ENCODE measurements at regions not wholly inside any gene's neighbourhood (a gene's known extent, or its start where the extent isn't known, plus 50 kb on each side); places are given as distances from the start of the nearest gene placed in this dataset.

- Histone ChIP-seq H3K9me3 (ENCODE audit: insufficient read depth in 2 of 2, low read depth in 1 of 2, low read length in 1 of 2) (no peaks in the 10 kb centered on the region), H3K4me1 (replicated peaks in 1 of 4; ENCODE audit: control insufficient read depth in 3 of 4, insufficient read depth in 4 of 4, low read length in 3 of 4) (no peaks in the 10 kb centered on the region), H4K8ac (ENCODE audit: extremely low read depth, insufficient read depth, low read length) (no peak overlapping the region), H2BK12ac (ENCODE audit: low read depth, low read length) (no peak overlapping the region), H3K27me3 (replicated peaks in 1 of 4; ENCODE audit: control insufficient read depth in 3 of 4, extremely low read depth in 1 of 4, insufficient read depth in 3 of 4, low read length in 3 of 4) (no peaks in the 10 kb centered on the region), H3K79me1 (ENCODE audit: low read depth, low read length) (no peaks in the 10 kb centered on the region), H3K27ac (ENCODE audit: low read depth, low read length) (no peak overlapping the region), H2BK5ac (ENCODE audit: low read depth, low read length) (no peak overlapping the region), H2AFZ (ENCODE audit: low read length) (no peak overlapping the region), H3K36me3 (ENCODE audit: control insufficient read depth in 2 of 4, insufficient read depth in 4 of 4, low read length in 3 of 4) (no peaks in the 10 kb centered on the region), H3K56ac (replicated peaks; ENCODE audit: insufficient read length, low read depth, low read length) (no peak overlapping the region), H2BK120ac (replicated peaks; ENCODE audit: low read depth, low read length) (no peak overlapping the region), H2BK20ac (ENCODE audit: low read length) (no peak overlapping the region), H4K20me1 (replicated peaks in 1 of 2; ENCODE audit: control insufficient read depth in 1 of 2, insufficient read depth in 2 of 2, low read length in 2 of 2) (no peaks in the 10 kb centered on the region), H2BK15ac (ENCODE audit: low read length) (no peak overlapping the region), H3K23ac (ENCODE audit: insufficient read length) (no peak overlapping the region), H3K4ac (replicated peaks; ENCODE audit: insufficient read length, low read depth, low read length) (no peak overlapping the region), H2AK5ac (ENCODE audit: low read depth, low read length) (no peak overlapping the region), H3K4me3 (ENCODE audit: extremely low read depth in 1 of 4, insufficient read depth in 2 of 4, low read depth in 3 of 4, low read length in 4 of 4) (no peak overlapping the region), H3K23me2 (ENCODE audit: low read depth, low read length) (no peaks in the 10 kb centered on the region), H3K18ac (ENCODE audit: extremely low read depth, low read length) (no peak overlapping the region), H3K14ac (ENCODE audit: insufficient read length) (no peak overlapping the region), H3K79me2 (ENCODE audit: control insufficient read depth in 1 of 2, insufficient read depth in 2 of 2, low read length in 2 of 2) (no peaks in the 10 kb centered on the region), H3K9ac (replicated peaks in 1 of 4; ENCODE audit: extremely low read depth in 1 of 4, low read depth in 3 of 4, low read length in 3 of 4) (no peak overlapping the region), H4K91ac (replicated peaks; ENCODE audit: insufficient read length, low read length) (no peak overlapping the region), H4K5ac (ENCODE audit: insufficient read length, low read depth, low read length) (no peak overlapping the region), H3K4me2 (ENCODE audit: insufficient read depth in 1 of 2, low read depth in 2 of 2, low read length in 2 of 2) (no peak overlapping the region)
- ChIA-PET POLR2A (ENCODE audit: partially characterized antibody) (no interaction called here), CTCF (ENCODE audit: partially characterized antibody) (interaction anchor here (0.6 to 4.3 kb wide), 12 partner anchors 11 to 780 kb away, joined by 3 to 32 read pairs (median 5); no protein-coding TSS in a partner anchor)
- FAIRE-seq = no peak
- TF ChIP-seq RNF2 (IDR thresholded peaks at IDR 0.05; ENCODE audit: borderline replicate concordance, low read depth, low read length, missing control alignments, poor library complexity, severe bottlenecking) = no peak
- TF ChIP-seq SRF (IDR thresholded peaks at IDR 0.05; ENCODE audit: low read depth, low read length) = no peak
- TF ChIP-seq TAF1 (IDR thresholded peaks at IDR 0.05; ENCODE audit: low read depth, low read length) = no peak
- no peak for TF ChIP-seq MAFK (IDR thresholded peaks at IDR 0.05; ENCODE audit: low read depth, low read length)
- TF ChIP-seq EGR1 (IDR thresholded peaks at IDR 0.05; ENCODE audit: borderline replicate concordance, low read depth, low read length) = no peak
- no peak for TF ChIP-seq TBP (IDR thresholded peaks at IDR 0.05; ENCODE audit: low read depth, low read length)
- TF ChIP-seq BRCA1 (IDR thresholded peaks at IDR 0.05; ENCODE audit: low read depth, low read length) = no peak
- no peak for TF ChIP-seq NANOG (IDR thresholded peaks at IDR 0.05; ENCODE audit: insufficient read depth, low read depth, low read length, poor library complexity, severe bottlenecking)
- TF ChIP-seq, protein P1, sequence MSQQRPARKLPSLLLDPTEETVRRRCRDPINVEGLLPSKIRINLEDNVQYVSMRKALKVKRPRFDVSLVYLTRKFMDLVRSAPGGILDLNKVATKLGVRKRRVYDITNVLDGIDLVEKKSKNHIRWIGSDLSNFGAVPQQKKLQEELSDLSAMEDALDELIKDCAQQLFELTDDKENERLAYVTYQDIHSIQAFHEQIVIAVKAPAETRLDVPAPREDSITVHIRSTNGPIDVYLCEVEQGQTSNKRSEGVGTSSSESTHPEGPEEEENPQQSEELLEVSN (IDR thresholded peaks at IDR 0.05) = no peak
- 76% methylated on average over 5 of the region's 5 CpGs; no CpG with 5 or more reads in 1 of the 2 experiments for WGBS, 2 experiments (ENCODE audit: extremely low coverage in 1 of 2, insufficient coverage in 1 of 2, insufficient read length in 1 of 2, insufficient replicate concordance in 2 of 2, low coverage in 1 of 2, low lambda C conversion rate in 2 of 2, missing lambda C conversion rate in 1 of 2)
- no peak for DNase-seq (ENCODE audit: low read depth in 1 of 2, low spot score in 2 of 2)
Measured at GRCh38 chr2:158047156-158047611, 54.5 kb upstream of the UPP2 start.

Measured in H1 (cell line).